ENCODE measurements at regions not wholly inside any gene's neighbourhood (a gene's known extent, or its start where the extent isn't known, plus 50 kb on each side); places are given as distances from the start of the nearest gene placed in this dataset.

DNA sequence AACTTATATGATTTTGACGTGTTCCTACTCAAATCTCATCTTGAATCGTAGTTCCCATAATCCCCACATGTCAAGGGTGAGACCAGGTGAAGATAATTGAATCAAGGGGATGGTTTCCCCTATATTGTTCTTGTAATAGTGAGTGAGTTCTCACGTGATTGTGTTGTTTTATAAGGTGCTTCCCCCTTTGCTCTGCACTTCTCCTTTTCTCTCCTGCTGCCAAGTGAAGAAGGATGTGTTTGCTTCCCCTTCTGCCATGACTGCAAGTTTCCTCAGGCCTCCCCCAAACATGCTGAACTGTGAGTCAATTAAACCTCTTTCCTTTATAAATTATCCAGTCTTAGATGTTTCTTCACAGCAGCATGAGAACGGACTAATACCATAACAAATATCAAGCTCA is 83.2 kb downstream of the MANEA start:
- DNase-seq: no peak
- no peak overlapping the region for H3K27ac ChIP-seq
- 50 to 60% (median 54%) methylated on average over 4 of the region's 4 CpGs for WGBS, 5 donors

DNA sequence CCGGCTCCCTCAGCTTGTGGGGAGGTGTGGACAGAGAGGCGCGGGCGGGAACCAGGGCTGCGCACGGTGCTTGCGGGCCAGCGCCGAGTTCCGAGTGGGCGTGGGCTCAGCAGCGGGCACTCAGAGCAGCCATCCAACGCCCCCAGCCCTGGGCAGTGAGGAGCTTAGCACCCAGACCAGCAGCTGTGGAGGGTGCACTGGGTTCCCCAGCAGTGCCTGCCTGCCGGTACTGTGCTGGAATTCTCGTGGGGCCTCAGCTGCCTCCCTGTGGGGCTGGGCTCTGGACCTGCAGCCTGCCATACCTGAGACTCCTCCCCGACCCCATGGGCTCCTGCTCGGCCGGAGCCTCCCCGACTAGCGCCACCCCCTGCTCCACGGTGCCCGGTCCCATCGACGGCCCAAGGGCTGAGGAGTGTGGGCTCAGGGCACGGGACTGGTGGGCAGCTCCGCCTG is 92.7 kb downstream of the MANEA start:
- Histone ChIP-seq H3K4me3 (no peak overlapping the region), H3K27me3 (replicated peaks in 1 of 7) (no peaks in the 10 kb centered on the region), H3K9me3 (peaks cover 0 to 17% (median 0%) of the 10 kb centered on the region in 8 donors), H3K4me1 (no peaks in the 10 kb centered on the region), H3K27ac (no peak overlapping the region), H3K36me3 (no peaks in the 10 kb centered on the region)
- intact Hi-C loops (cut with DNase I; ENCODE audit: low total_unique reads): no loop called here
- WGBS, 5 donors: 88 to 93% (median 92%) methylated on average over 14 to 26 of the region's 26 CpGs
- DNase-seq: peak; percentile 68
- TF ChIP-seq, protein P1, sequence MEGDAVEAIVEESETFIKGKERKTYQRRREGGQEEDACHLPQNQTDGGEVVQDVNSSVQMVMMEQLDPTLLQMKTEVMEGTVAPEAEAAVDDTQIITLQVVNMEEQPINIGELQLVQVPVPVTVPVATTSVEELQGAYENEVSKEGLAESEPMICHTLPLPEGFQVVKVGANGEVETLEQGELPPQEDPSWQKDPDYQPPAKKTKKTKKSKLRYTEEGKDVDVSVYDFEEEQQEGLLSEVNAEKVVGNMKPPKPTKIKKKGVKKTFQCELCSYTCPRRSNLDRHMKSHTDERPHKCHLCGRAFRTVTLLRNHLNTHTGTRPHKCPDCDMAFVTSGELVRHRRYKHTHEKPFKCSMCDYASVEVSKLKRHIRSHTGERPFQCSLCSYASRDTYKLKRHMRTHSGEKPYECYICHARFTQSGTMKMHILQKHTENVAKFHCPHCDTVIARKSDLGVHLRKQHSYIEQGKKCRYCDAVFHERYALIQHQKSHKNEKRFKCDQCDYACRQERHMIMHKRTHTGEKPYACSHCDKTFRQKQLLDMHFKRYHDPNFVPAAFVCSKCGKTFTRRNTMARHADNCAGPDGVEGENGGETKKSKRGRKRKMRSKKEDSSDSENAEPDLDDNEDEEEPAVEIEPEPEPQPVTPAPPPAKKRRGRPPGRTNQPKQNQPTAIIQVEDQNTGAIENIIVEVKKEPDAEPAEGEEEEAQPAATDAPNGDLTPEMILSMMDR (IDR thresholded peaks at IDR 0.05 in 8 of 11, conservative IDR thresholded peaks at IDR 0.05 in 3 of 11): no peak
- no peak for TF ChIP-seq POLR2AphosphoS5 (IDR thresholded peaks at IDR 0.05)
- TF ChIP-seq POLR2A (IDR thresholded peaks at IDR 0.05): no peak

More for the DNA sequence above, 83.2 kb downstream of the MANEA start:
- Histone ChIP-seq H3K27me3 (replicated peaks in 1 of 7) (no peaks in the 10 kb centered on the region), H3K9me3 (peaks cover 0 to 7% (median 0%) of the 10 kb centered on the region in 8 donors), H3K4me1 (no peaks in the 10 kb centered on the region), H3K4me3 (no peak overlapping the region), H3K36me3 (no peaks in the 10 kb centered on the region)
- intact Hi-C loops (cut with DNase I; ENCODE audit: low total_unique reads): no loop called here
- TF ChIP-seq POLR2AphosphoS5 (IDR thresholded peaks at IDR 0.05) (no peak), POLR2A (IDR thresholded peaks at IDR 0.05) (no peak)
- TF ChIP-seq, protein P1 (IDR thresholded peaks at IDR 0.05 in 8 of 11, conservative IDR thresholded peaks at IDR 0.05 in 3 of 11): no peak

DNA sequence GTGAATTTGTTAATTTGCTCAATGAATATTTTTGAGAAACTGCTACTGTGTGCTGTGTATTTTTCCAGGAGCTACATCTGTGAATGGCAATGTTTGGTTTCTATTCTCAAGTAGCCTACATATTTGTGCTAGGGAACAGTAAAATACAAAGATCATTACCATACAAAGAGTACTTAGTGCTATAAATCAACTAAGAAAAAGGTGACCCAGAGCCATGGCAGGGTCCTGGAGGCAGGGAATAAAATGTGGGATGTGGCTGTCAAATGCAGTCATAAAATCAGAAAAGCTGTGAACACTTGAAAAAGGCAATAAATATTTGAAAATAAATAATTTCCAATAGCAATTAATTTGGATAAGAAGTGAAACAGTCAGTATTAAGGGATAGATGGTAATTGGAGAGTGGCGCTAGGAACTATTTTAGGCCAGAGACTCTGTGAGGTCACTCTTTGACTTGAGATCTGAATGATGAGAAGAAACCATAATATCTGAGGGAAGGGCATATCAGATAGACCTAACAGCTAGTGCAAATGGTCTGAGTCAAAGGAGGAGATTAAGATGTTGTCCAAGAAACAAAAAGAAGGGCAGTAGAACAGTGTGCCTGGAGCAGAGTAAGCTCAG is 98.8 kb downstream of the MANEA start:
- H3K27me3 ChIP-seq (replicated peaks in 1 of 7): no peaks in the 10 kb centered on the region
- intact Hi-C loops (cut with DNase I; ENCODE audit: low total_unique reads): no loop called here
- H3K4me3 ChIP-seq: no peak overlapping the region
- 85 to 95% (median 90%) methylated on average over 1 of the region's 1 CpG for WGBS, 5 donors
- no peaks in the 10 kb centered on the region for H3K9me3 ChIP-seq
- no peaks in the 10 kb centered on the region for H3K4me1 ChIP-seq
- no peak for DNase-seq
- no peaks in the 10 kb centered on the region for H3K36me3 ChIP-seq
- no peak overlapping the region for H3K27ac ChIP-seq
- no peak for TF ChIP-seq POLR2A (IDR thresholded peaks at IDR 0.05)
- TF ChIP-seq, protein P1 (IDR thresholded peaks at IDR 0.05 in 8 of 11, conservative IDR thresholded peaks at IDR 0.05 in 3 of 11): no peak
- TF ChIP-seq POLR2AphosphoS5 (IDR thresholded peaks at IDR 0.05): no peak

DNA sequence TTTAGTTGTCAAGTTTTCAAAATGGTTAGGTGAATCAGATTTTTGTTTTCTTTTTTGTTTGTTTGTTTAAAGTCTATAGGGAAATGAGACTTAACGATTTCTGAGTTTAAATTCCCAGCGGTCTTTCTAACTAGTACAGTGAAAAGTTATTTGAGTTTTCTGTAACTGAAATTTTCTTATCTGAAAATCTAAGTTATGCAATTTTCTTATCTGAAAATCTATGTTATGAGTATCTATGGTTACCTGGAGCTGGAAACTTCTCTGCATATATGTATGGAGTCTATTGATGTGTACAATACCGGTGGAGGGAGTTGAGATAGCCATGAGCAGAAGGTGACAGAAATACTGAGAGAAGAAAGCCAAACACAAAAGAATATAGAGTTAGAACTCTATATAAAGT is 102.6 kb downstream of the MANEA start:
- TF ChIP-seq, protein P1 (IDR thresholded peaks at IDR 0.05 in 8 of 11, conservative IDR thresholded peaks at IDR 0.05 in 3 of 11): no peak
- TF ChIP-seq POLR2A (IDR thresholded peaks at IDR 0.05): no peak
- TF ChIP-seq POLR2AphosphoS5 (IDR thresholded peaks at IDR 0.05): no peak
- intact Hi-C loops (cut with DNase I; ENCODE audit: low total_unique reads): no loop called here
- Histone ChIP-seq H3K27me3 (replicated peaks in 1 of 7) (no peaks in the 10 kb centered on the region), H3K9me3 (no peaks in the 10 kb centered on the region), H3K36me3 (no peaks in the 10 kb centered on the region), H3K27ac (no peak overlapping the region), H3K4me3 (no peak overlapping the region), H3K4me1 (no peaks in the 10 kb centered on the region)
- 82 to 91% (median 87%) methylated on average over 3 of the region's 3 CpGs for WGBS, 5 donors
- DNase-seq: no peak

Measured in spleen (tissue), 11 donors.